ENCODE measurements at regions not wholly inside any gene's neighbourhood (a gene's known extent, or its start where the extent isn't known, plus 50 kb on each side); places are given as distances from the start of the nearest gene placed in this dataset.

DNA sequence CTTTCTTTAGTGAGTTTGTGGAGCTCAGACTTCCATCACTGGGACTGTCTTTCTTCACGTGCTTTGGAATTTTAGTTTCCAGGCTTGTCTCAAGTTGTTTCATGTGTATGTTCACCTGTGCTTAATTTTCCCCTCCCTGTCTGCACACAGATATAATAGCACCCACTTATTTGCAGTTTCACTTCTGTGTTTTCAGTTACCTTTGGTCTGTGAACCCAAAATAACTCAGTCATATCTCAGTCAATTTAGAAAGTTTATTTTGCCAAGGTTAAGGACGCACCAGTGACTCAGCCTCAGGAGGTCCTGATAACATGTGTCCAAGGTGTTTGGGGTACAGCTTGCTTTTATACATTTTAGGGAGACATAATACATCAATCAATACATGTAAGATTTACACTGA, 330.4 kb downstream of the ICE1 start:
- Histone ChIP-seq H3K4me2 (no peak overlapping the region), H3K79me2 (ENCODE audit: low read depth) (no peaks in the 10 kb centered on the region), H3F3A (ENCODE audit: low read depth) (no peaks in the 10 kb centered on the region), H2AFZ (replicated peaks) (no peak overlapping the region), H3K9ac (no peak overlapping the region), H3K27ac (no peak overlapping the region), H4K20me1 (ENCODE audit: low read depth) (no peaks in the 10 kb centered on the region), H3K4me3 (no peak overlapping the region), H3K27me3 (no peaks in the 10 kb centered on the region), H3K9me3 (ENCODE audit: low read depth) (no peaks in the 10 kb centered on the region), H3K4me1 (no peaks in the 10 kb centered on the region), H3K36me3 (no peaks in the 10 kb centered on the region)
- no peak for DNase-seq (ENCODE audit: low spot score)
- Mint-ChIP-seq H3K36me3 (no peaks in the 10 kb centered on the region), H3K27me3 (ENCODE audit: insufficient read depth, low read depth) (peaks cover 2% of the 10 kb centered on the region), H3K4me3 (no peak overlapping the region), H3K9me3 (no peaks in the 10 kb centered on the region), H3K4me1 (no peaks in the 10 kb centered on the region), H3K27ac (no peak overlapping the region)
- TF ChIP-seq, protein P1, sequence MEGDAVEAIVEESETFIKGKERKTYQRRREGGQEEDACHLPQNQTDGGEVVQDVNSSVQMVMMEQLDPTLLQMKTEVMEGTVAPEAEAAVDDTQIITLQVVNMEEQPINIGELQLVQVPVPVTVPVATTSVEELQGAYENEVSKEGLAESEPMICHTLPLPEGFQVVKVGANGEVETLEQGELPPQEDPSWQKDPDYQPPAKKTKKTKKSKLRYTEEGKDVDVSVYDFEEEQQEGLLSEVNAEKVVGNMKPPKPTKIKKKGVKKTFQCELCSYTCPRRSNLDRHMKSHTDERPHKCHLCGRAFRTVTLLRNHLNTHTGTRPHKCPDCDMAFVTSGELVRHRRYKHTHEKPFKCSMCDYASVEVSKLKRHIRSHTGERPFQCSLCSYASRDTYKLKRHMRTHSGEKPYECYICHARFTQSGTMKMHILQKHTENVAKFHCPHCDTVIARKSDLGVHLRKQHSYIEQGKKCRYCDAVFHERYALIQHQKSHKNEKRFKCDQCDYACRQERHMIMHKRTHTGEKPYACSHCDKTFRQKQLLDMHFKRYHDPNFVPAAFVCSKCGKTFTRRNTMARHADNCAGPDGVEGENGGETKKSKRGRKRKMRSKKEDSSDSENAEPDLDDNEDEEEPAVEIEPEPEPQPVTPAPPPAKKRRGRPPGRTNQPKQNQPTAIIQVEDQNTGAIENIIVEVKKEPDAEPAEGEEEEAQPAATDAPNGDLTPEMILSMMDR (IDR thresholded peaks at IDR 0.05): no peak
- TF ChIP-seq EZH2 (IDR thresholded peaks at IDR 0.05): no peak

DNA sequence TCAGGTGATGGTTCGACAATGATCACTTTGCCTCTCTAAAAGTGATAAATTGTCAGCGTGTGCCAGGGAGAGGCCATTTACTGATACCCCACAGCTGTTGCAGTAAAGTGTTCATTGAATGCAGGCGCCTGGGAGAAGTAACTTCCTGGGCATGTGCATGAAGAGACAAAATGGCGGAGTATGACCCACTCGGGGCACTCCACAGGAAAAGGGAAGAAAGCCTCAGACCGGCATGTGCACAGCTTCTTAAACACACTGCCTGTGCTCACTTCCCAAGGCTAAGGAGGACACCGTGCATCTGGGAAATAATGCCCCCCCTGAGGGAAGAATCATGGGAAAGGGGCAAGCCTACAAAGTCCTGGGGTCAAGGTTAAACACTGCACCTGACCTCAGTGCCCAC, 329.5 kb downstream of the ICE1 start:
- H3K79me2 ChIP-seq (ENCODE audit: low read depth): no peaks in the 10 kb centered on the region
- Mint-ChIP-seq H3K27ac (no peak overlapping the region), H3K4me1 (no peaks in the 10 kb centered on the region), H3K36me3 (no peaks in the 10 kb centered on the region), H3K9me3 (no peaks in the 10 kb centered on the region), H3K4me3 (no peak overlapping the region), H3K27me3 (ENCODE audit: insufficient read depth, low read depth) (peaks cover 2% of the 10 kb centered on the region)
- no peaks in the 10 kb centered on the region for H3K4me1 ChIP-seq
- no peaks in the 10 kb centered on the region for H3F3A ChIP-seq (ENCODE audit: low read depth)
- no peak overlapping the region for H3K9ac ChIP-seq
- no peak overlapping the region for H3K4me3 ChIP-seq
- no peaks in the 10 kb centered on the region for H3K27me3 ChIP-seq
- H3K27ac ChIP-seq: no peak overlapping the region
- no peaks in the 10 kb centered on the region for H3K9me3 ChIP-seq (ENCODE audit: low read depth)
- no peaks in the 10 kb centered on the region for H3K36me3 ChIP-seq
- H2AFZ ChIP-seq (replicated peaks): no peak overlapping the region
- TF ChIP-seq EZH2 (IDR thresholded peaks at IDR 0.05) (no peak), EZH2phosphoT487 (IDR thresholded peaks at IDR 0.05) (no peak)
- TF ChIP-seq, protein P1 (IDR thresholded peaks at IDR 0.05): no peak
- DNase-seq (ENCODE audit: low spot score): no peak
- no peak overlapping the region for H3K4me2 ChIP-seq
- H4K20me1 ChIP-seq (ENCODE audit: low read depth): no peaks in the 10 kb centered on the region

DNA sequence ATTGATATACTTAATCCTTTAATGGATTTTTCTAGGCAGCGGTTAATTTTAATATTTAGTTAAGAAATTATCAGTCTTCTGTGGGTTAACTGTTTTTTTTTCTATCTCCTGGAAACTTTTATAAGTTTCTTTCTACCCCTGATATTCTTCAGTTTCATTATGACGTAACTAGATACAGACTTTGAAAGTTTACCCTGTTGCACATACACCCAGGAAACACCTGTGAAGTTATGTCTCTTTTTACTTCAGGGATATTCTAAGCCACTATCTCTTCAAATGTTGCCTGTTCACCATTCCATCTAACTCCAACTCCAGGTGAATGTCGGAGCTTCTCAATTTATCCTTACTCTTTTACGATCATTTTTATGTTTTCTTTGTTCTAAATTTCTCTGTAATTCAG, 329.0 kb downstream of the ICE1 start:
- no peaks in the 10 kb centered on the region for H4K20me1 ChIP-seq (ENCODE audit: low read depth)
- Mint-ChIP-seq H3K4me1 (no peaks in the 10 kb centered on the region), H3K27me3 (ENCODE audit: insufficient read depth, low read depth) (peaks cover 2% of the 10 kb centered on the region), H3K36me3 (no peaks in the 10 kb centered on the region), H3K4me3 (no peak overlapping the region), H3K27ac (no peak overlapping the region), H3K9me3 (peaks cover 2% of the 10 kb centered on the region)
- H3K4me2 ChIP-seq: no peak overlapping the region
- no peak overlapping the region for H3K9ac ChIP-seq
- TF ChIP-seq, protein P1 (IDR thresholded peaks at IDR 0.05): no peak
- DNase-seq (ENCODE audit: low spot score): no peak
- no peaks in the 10 kb centered on the region for H3K27me3 ChIP-seq
- H3F3A ChIP-seq (ENCODE audit: low read depth): no peaks in the 10 kb centered on the region
- no peak overlapping the region for H3K4me3 ChIP-seq
- no peaks in the 10 kb centered on the region for H3K36me3 ChIP-seq
- no peak overlapping the region for H3K27ac ChIP-seq
- H3K79me2 ChIP-seq (ENCODE audit: low read depth): no peaks in the 10 kb centered on the region
- H3K4me1 ChIP-seq: no peaks in the 10 kb centered on the region
- no peaks in the 10 kb centered on the region for H3K9me3 ChIP-seq (ENCODE audit: low read depth)
- no peak overlapping the region for H2AFZ ChIP-seq (replicated peaks)

DNA sequence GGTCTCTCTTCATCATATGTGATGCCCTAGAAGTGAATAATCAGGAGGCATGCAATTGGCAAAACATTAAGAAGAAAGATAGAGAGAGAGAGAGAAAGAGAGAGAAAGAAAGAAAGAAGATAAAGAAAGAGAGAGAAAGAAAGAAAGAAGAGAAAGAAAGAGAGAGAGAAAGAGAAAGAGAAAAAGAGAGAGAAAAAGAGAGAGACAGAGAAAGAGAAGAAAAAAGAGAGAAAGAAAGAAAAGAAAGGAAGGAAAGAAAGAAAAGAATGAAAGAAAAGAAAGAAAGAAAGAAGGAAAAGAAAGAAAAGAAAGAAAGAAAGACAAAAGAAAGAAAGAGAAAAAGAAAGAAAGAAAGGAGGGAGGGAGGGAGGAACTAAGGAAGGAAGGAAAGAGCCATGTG, 318.9 kb downstream of the ICE1 start:
- Mint-ChIP-seq H3K9me3 (peaks cover 28% of the 10 kb centered on the region), H3K4me1 (no peaks in the 10 kb centered on the region), H3K27ac (no peak overlapping the region), H3K36me3 (no peaks in the 10 kb centered on the region), H3K4me3 (no peak overlapping the region), H3K27me3 (ENCODE audit: insufficient read depth, low read depth) (no peaks in the 10 kb centered on the region)
- no peaks in the 10 kb centered on the region for H3F3A ChIP-seq (ENCODE audit: low read depth)
- H3K36me3 ChIP-seq: no peaks in the 10 kb centered on the region
- no peak overlapping the region for H3K9ac ChIP-seq
- H3K4me3 ChIP-seq: no peak overlapping the region
- H2AFZ ChIP-seq (replicated peaks): no peak overlapping the region
- no peak for DNase-seq (ENCODE audit: low spot score)
- TF ChIP-seq, protein P1 (IDR thresholded peaks at IDR 0.05): no peak
- no peak for TF ChIP-seq EZH2phosphoT487 (IDR thresholded peaks at IDR 0.05)
- TF ChIP-seq EZH2 (IDR thresholded peaks at IDR 0.05): no peak
- H3K4me1 ChIP-seq: no peaks in the 10 kb centered on the region
- H4K20me1 ChIP-seq (ENCODE audit: low read depth): no peaks in the 10 kb centered on the region
- H3K4me2 ChIP-seq: no peak overlapping the region
- no peak overlapping the region for H3K27ac ChIP-seq
- H3K9me3 ChIP-seq (ENCODE audit: low read depth): peaks cover 14% of the 10 kb centered on the region
- H3K27me3 ChIP-seq: no peaks in the 10 kb centered on the region
- H3K79me2 ChIP-seq (ENCODE audit: low read depth): no peaks in the 10 kb centered on the region

All from neural progenitor cell (in vitro differentiated cells).